HG02798 (cell line): ENCODE measurements at regions not wholly inside any gene's neighbourhood (a gene's known extent, or its start where the extent isn't known, plus 50 kb on each side); places are given as distances from the start of the nearest gene placed in this dataset.

Experiments
- ATAC-seq: cut with Tn5 transposase; IDR thresholded peaks from one replicate; pipeline ENCODE4 v1.9.1; 2021; ENCODE audit warnings: mild to moderate bottlenecking; ENCODE audit not compliant: unreplicated experiment, poor library complexity

- no peak for ATAC-seq
Measured at GRCh38 chr21:26784974-26785373, 60.2 kb downstream of the ADAMTS1 start.

GRCh38 chr21:26783466-26784195 is 61.6 kb downstream of the ADAMTS1 start:
- ATAC-seq = no peak

DNA sequence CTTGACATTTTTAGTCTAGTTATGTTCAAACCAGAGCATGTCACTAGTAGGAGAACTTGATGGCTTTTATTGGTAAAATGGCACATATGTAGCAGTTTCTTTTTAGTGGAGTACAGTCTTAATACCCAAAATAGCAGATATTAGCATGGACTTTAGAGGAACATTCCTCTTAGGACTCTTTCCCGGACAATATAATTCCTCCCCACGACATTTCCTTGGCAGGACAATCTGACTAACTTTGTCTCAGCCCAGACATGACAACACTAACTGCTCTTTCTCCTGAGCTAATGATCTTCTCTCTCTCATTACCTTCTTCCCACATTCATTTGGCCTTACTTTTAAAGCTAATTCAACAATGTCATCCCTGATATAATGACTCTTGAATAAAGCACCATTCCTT is 62.5 kb downstream of the ADAMTS1 start:
- ATAC-seq = no peak

DNA sequence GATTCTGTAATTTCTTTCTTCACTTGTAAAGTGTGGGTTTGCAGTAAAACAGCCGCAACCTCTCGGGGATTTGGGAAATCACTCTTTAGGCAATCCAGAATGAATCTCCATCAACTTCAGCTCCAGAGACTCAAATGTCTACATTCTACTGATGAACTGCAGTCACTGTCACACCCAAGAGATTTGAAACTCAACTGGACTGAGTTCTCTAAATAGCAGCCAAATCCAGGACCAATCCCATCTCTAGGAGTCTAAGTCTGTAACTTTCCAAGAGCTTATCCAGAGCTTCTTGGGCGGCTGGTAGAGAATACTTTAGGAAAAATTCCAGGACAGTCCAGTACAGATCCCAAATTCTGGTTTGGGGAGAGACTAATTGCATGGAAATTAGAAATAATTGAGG is 62.9 kb downstream of the ADAMTS1 start:
- no peak for ATAC-seq

GRCh38 chr21:26781331-26781730 is 63.9 kb downstream of the ADAMTS1 start:
- ATAC-seq = no peak

DNA sequence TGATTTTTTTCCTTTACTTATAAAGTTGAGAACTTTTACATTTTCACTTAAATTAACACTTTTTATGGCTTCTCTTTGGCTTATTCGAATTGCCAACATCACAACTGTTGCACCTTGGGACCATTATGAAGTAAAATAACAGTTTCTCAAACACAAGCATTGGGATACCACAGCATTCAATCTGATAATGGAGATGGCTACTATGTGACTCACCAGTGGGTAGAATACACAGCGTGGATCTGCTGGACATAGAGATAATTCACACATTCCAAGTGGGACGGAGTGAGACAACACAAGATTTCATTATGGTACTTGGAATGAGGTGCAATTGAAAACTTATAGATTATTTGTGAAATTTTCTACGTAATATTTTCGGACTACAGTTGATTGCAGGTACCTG is 68.0 kb downstream of the ADAMTS1 start:
- no peak for ATAC-seq

DNA sequence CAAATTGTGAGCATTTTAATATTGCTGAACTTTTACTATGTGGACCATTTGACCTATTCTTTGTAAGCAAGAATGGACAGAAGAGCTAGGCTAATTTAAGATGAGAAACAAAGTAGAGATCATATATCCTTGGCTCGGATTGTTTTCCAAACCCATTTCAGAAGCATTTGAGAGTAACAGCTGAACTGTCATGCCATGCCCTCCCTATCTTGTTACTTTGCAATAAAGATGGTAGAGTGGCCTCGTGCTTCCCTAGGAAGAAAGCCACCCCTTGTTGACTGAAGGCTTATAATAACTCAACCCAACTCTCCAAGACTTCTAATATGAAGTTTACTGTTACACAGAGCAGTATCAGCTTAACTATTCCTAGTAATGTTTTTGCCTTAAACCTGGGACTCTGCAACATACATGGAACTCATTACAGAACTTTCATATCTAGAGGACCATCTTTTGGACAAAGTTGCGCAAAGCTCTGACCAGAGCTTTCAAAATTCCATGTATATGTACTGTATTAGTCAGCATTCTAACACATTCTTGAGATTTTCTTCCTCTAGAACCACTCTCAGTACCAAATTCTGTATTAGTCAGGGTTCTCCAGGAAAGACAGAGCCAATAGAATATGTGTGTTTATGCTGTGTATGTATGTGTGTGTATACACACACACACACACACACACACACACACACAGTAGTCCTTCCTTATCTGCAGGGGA is 68.7 kb downstream of the ADAMTS1 start:
- no peak for ATAC-seq

DNA sequence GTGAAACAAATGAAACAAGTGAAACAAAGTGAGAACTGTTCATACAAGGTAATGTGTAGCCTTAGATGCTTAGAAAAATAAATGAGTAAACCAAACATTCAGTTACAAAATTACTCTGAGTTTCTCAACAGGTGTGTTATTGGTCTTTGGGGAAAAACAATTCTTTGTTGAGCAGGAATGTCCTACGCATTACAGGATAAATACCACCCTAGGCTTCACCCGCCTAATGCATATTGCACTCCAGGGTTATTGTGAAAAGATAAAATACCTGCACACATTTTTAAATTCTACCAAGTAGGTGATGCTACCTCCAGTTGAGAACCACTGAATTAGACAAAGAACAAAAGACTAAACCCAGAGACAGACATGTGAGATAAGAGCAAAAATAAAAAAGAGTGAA is 72.2 kb downstream of the ADAMTS1 start:
- ATAC-seq = no peak

- ATAC-seq = no peak
Measured at GRCh38 chr21:26769613-26770188, 75.5 kb downstream of the ADAMTS1 start.

DNA sequence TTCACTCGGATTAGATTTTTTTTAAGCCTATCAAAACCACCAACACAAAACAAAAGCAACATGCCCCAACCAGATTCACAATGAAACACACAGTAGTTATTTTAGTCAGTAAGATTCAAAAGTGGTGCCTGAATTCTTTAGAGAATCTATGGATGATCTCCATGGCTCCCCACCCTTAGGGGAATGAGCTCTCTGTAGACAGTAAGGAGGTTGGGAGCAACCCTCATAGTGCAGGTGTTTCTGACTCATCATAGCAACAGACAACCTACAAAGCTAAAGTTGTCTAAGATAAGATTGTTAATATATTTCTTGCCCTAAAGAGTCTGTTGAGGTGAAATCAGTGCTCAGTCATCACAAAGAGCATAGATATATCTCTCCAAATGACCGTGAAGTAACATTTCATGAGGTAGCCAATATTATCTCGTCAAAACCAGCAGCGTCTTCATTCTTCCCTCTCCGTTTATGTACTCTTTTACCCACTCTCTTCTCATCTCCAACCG is 78.3 kb downstream of the ADAMTS1 start:
- ATAC-seq = no peak

DNA sequence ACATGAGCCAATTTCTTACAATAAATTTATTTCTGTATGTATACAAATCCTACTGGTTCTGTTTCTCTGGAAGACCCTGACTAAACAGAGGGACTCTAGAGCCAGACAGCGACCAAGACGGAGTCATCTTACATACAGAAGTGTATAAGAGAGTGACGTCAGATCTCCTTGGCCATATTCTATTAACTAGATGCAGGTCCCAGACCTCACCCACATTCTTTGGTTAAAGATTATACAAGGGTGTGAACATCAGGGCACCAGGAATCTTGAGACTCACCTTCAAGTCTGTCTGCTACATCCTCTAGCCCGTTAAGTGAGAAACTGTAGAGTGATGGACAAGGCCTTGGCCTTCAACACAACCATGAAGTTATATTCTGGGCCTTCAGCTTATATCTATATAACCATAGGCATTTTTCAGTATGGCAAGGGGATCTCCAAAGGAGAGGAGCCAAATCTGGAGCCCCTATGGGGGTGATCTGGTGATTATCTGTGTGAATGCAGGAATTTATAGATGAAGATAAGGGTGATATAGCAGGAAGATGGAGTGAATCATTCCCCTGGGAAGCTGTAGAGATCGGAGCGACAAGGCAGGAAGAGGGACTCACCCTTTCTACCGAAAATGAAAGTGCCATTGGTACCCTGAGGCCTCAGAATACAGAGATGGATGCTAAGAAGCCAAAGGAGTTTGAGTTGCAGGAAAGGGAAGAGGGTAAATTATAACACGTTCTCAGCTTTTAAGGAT is 83.9 kb downstream of the ADAMTS1 start:
- ATAC-seq = no peak

- no peak for ATAC-seq
Measured at GRCh38 chr21:26759731-26760130, 85.5 kb downstream of the ADAMTS1 start.

DNA sequence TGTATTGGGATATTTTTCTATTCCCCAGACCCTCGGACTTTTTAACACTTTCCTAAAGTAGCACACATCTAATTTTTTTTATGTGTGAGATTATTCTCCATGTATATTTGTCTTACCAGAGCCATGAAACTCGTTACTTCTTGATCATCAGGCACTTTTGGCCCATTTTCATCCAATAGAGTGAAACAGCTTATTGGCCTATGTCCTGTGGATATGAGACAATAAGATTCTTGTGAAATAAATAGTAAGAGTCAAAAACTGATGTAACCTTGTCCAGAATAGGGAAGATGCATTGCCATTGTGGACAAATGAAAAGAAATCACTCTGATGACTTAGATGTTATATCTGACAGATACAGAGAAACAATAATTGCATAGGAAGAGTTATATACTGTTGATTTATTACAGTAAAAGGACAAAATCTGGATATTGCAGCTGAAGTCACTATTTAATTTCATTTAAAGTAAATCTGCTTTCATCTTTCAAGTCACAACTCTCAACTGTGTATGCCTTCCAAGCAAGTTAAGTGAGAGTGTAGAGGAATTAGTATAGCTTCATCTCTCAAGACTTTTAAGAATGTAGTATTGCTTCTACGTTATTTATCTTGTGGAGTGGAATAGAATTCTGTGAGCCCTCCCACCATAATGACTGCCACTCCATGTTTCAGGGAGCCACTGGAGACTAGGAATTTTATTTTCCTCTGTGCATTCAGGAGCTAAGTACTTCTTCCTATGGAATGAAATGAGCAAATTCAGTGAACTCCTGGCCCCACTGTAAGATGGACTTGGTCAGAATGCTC is 86.9 kb downstream of the ADAMTS1 start:
- no peak for ATAC-seq

DNA sequence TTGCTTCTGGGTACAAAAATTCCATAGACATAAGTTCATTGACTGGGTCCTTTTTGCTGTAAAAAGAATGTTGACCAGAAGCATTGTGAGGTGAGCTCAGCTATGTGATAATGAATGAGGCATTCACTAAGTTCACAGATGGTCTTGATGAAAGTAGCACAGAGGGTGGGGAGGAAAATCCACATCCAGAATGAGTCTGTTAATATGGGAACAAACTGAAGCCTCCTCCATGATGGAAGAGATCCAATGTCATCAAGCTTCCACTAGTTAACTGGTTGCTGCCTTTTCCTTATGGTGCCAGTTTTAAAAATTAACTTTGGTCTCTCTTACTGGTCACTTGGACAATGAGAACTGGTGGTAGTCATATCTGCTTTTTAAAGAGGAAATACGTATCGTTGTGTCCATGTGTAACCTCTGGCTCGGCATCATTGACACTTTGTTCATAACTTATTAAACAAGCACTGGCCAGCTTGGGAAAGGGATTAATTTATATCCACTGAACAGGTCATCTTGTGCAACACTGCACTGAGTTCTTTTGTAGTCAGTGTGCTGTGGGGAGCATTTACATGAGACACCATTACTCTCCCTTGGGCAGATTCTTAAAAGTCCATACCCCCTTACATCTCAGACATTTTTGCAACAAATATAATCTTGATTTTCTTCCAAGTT is 88.6 kb downstream of the ADAMTS1 start:
- ATAC-seq = no peak

GRCh38 chr21:26754853-26755252 is 90.4 kb downstream of the ADAMTS1 start:
- ATAC-seq = no peak

DNA sequence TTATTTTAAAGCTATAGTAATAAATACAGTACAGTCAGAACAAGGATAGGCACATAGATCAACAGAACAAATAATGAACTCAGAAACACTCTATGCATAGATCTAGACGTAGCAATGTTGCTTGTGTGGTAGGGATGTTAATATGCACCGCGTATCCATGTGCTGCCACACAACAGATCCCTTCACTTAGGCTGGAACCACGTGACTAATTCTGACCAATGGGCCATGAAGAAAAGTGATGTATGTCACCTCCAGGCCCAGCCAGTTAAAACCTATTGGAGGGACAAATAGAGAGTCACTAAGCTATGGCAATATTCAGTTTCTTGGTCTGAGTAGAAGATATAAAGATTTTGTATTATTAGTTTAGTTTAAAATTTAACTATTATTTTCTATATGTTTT is 91.4 kb downstream of the ADAMTS1 start:
- no peak for ATAC-seq

DNA sequence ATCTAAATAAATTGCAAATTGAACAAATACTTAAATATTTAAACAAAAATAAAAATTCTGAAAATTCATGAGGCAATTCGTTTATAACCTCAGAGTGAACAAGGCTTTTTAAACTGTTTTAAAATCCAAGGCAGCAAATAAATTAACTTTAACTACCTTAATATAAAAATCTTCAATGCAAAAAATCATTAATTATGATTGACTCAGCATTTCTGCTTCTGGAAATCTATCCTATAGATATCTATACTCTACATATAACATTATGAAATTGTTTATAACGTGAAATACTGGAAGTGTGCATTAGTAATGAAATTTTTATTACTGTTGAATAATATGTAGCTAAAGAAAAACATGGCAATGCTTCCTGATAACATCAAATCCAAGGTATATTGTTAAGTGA is 92.4 kb downstream of the ADAMTS1 start:
- ATAC-seq = no peak

- ATAC-seq = no peak
Measured at GRCh38 chr21:26751305-26751704, 93.9 kb downstream of the ADAMTS1 start.

GRCh38 chr21:26748066-26748465 is 97.1 kb downstream of the ADAMTS1 start:
- no peak for ATAC-seq
